Chondrocyte (in vitro differentiated cells): ENCODE measurements at regions not wholly inside any gene's neighbourhood (a gene's known extent, or its start where the extent isn't known, plus 50 kb on each side); places are given as distances from the start of the nearest gene placed in this dataset.

Experiments used
- DNase-seq: peaks from one replicate; pipeline ENCODE4 v3.0.0; 2021; ENCODE audit warnings: mixed read lengths, low spot score
- H3K27ac Mint-ChIP-seq: one replicate; pipeline ENCODE4 v1.8.0; 2021; ENCODE audit warnings: mild to moderate bottlenecking, moderate library complexity, mixed read lengths; ENCODE audit not compliant: unreplicated experiment
- H3K27me3 Mint-ChIP-seq: 2 replicates; pipeline ENCODE4 v1.8.0; 2021; ENCODE audit warnings: low read depth, mixed read lengths
- H3K36me3 Mint-ChIP-seq: 2 replicates; pipeline ENCODE4 v1.8.0; 2021; ENCODE audit warnings: low read depth, mixed read lengths
- H3K4me1 Mint-ChIP-seq: 2 replicates; pipeline ENCODE4 v1.8.0; 2021; ENCODE audit warnings: low read depth, mild to moderate bottlenecking, mixed read lengths
- H3K4me3 Mint-ChIP-seq: one replicate; pipeline ENCODE4 v1.8.0; 2021; ENCODE audit warnings: mild to moderate bottlenecking, moderate library complexity, mixed read lengths; ENCODE audit not compliant: unreplicated experiment
- H3K9me3 Mint-ChIP-seq: 2 replicates; pipeline ENCODE4 v1.8.0; 2021; ENCODE audit warnings: low read depth, mixed read lengths
- CTCF ChIP-seq: fragments of 200-600 bp; sonication (generic); IDR thresholded peaks from 2 replicates; pipeline ENCODE4 v1.5.0; 2021; ENCODE audit warnings: antibody characterized with exemption, mild to moderate bottlenecking, moderate library complexity

- H3K9me3 Mint-ChIP-seq: peaks cover 4% of the 10 kb centered on the region
- no peak for TF ChIP-seq CTCF
- H3K4me1 Mint-ChIP-seq: no peaks in the 10 kb centered on the region
- H3K36me3 Mint-ChIP-seq: no peaks in the 10 kb centered on the region
- H3K27me3 Mint-ChIP-seq: no peaks in the 10 kb centered on the region
- H3K4me3 Mint-ChIP-seq: no peak overlapping the region
- no peak for DNase-seq
- no peak overlapping the region for H3K27ac Mint-ChIP-seq
Observed at GRCh38 chr9:107855164-107855563, 365.6 kb upstream of the KLF4 start.

DNA sequence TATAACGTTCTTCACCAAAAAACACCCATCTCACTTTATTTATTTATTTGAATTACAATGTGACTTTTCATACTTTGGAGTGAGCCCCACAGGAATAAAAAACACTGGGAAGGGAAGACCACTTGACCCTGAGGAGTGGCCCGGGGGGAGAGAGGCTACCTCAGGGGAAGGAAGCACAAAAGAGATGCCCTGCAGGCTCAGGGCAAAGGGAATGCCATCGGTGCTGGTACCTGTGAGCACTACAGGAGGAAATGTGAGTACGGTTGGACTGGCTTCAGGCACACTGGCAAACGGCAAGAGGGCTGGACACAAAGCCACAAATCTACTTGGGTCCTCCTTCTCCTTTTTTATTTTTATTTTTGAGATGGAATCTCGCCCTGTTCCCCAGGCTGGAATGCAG is 363.9 kb upstream of the KLF4 start:
- Mint-ChIP-seq H3K27me3 (no peaks in the 10 kb centered on the region), H3K4me1 (peaks cover 3% of the 10 kb centered on the region), H3K4me3 (no peak overlapping the region), H3K9me3 (peaks cover 4% of the 10 kb centered on the region), H3K27ac (no peak overlapping the region), H3K36me3 (no peaks in the 10 kb centered on the region)
- no peak for DNase-seq
- no peak for TF ChIP-seq CTCF

- H3K36me3 Mint-ChIP-seq: no peaks in the 10 kb centered on the region
- no peaks in the 10 kb centered on the region for H3K27me3 Mint-ChIP-seq
- no peak overlapping the region for H3K27ac Mint-ChIP-seq
- DNase-seq: no peak
- H3K9me3 Mint-ChIP-seq: peaks cover 4% of the 10 kb centered on the region
- H3K4me3 Mint-ChIP-seq: no peak overlapping the region
- peaks cover 9% of the 10 kb centered on the region for H3K4me1 Mint-ChIP-seq
- no peak for TF ChIP-seq CTCF
Observed at GRCh38 chr9:107852891-107853290, 363.3 kb upstream of the KLF4 start.

- peaks cover 10% of the 10 kb centered on the region for H3K4me1 Mint-ChIP-seq
- TF ChIP-seq CTCF: no peak
- H3K4me3 Mint-ChIP-seq: no peak overlapping the region
- DNase-seq: no peak
- H3K27ac Mint-ChIP-seq: no peak overlapping the region
- peaks cover 4% of the 10 kb centered on the region for H3K9me3 Mint-ChIP-seq
- no peaks in the 10 kb centered on the region for H3K36me3 Mint-ChIP-seq
- H3K27me3 Mint-ChIP-seq: no peaks in the 10 kb centered on the region
Observed at GRCh38 chr9:107850653-107851052, 361.1 kb upstream of the KLF4 start.

DNA sequence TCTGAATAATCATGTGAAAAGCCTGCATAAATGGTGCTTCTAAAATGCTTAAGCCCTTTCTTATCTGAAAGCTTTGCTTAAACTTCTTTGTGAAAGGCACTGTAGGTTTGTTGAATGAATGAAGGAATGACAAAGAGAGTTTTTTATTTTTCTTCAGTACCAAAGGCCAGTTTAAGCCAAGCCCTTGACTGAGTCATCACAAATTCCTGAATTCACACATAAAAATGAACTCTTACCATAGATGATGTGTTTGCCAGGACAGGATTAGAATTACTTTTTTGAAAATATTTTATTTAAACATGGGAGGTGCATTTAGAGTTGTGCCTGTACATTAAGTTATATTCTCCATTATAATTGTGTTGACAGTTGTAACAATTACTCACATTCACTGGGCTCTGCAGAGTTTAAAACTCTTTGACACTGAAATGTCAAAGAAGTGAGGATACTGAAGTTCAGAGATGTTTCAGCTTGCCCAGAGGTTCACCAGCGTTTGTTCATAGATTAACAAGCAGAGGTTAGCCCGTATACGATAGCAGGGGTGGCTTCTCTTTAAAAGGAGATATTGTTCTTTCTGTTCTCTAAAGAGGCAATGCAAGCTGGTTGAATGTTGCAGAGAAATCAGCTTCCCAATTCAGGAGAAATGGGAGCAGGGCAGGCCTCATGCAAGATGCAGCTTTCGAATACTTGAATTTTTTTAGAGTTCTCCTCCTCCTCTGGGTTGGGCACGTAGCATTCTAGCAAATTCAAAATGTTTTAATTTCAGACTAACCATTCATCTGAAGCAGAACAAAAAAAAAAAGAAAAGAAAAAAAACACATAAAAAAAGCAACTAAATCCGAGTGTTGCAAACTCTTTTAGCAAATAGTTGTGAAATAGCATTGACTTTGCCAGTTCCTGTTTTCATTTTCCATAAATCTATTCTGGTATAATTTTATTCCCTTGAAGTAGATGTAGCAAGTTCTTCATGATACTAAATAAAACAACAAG is 358.7 kb upstream of the KLF4 start:
- peaks cover 10% of the 10 kb centered on the region for H3K4me1 Mint-ChIP-seq
- H3K4me3 Mint-ChIP-seq: no peak overlapping the region
- no peaks in the 10 kb centered on the region for H3K36me3 Mint-ChIP-seq
- TF ChIP-seq CTCF: no peak
- H3K27me3 Mint-ChIP-seq: peaks cover 3% of the 10 kb centered on the region
- no peak for DNase-seq
- no peaks in the 10 kb centered on the region for H3K9me3 Mint-ChIP-seq
- H3K27ac Mint-ChIP-seq: peak overlapping the region; percentile 5
